ENCODE measurements at regions not wholly inside any gene's neighbourhood (a gene's known extent, or its start where the extent isn't known, plus 50 kb on each side); places are given as distances from the start of the nearest gene placed in this dataset.
"Not testable (repeated sequence)": the region's sequence is repeated elsewhere in the genome, so short reads cannot be mapped to it uniquely, and the experiment has no call there.

- in situ Hi-C loops (cut with HindIII; ENCODE audit: low sequenced_read_pairs), result no loop called here
Observed at GRCh38 chr18:24613896-24614640, 153.6 kb downstream of the HRH4 start.

GRCh38 chr18:24616653-24617052 lies 156.2 kb downstream of the HRH4 start:
- in situ Hi-C loops (cut with HindIII; ENCODE audit: low sequenced_read_pairs), result no loop called here

- in situ Hi-C loops (cut with HindIII; ENCODE audit: low sequenced_read_pairs), result not testable (repeated sequence)
Observed at GRCh38 chr18:24624421-24624820, 164.0 kb downstream of the HRH4 start.

GRCh38 chr18:24627644-24628315 lies 167.3 kb downstream of the HRH4 start:
- in situ Hi-C loops (cut with HindIII; ENCODE audit: low sequenced_read_pairs), result no loop called here

- in situ Hi-C loops (cut with HindIII; ENCODE audit: low sequenced_read_pairs), result no loop called here
Observed at GRCh38 chr18:24628326-24628725, 167.9 kb downstream of the HRH4 start.

- in situ Hi-C loops (cut with HindIII; ENCODE audit: low sequenced_read_pairs), result no loop called here
Observed at GRCh38 chr18:24629921-24630320, 169.5 kb downstream of the HRH4 start.

- in situ Hi-C loops (cut with HindIII; ENCODE audit: low sequenced_read_pairs), result no loop called here
Observed at GRCh38 chr18:24630346-24630880, 170.0 kb downstream of the HRH4 start.

GRCh38 chr18:24631243-24632025 lies 171.0 kb downstream of the HRH4 start:
- in situ Hi-C loops (cut with HindIII; ENCODE audit: low sequenced_read_pairs), result no loop called here

- in situ Hi-C loops (cut with HindIII; ENCODE audit: low sequenced_read_pairs), result no loop called here
Observed at GRCh38 chr18:24632158-24632988, 171.9 kb downstream of the HRH4 start.

- in situ Hi-C loops (cut with HindIII; ENCODE audit: low sequenced_read_pairs), result no loop called here
Observed at GRCh38 chr18:24633121-24633520, 172.7 kb downstream of the HRH4 start.

GRCh38 chr18:24649571-24649970 lies 189.1 kb downstream of the HRH4 start:
- in situ Hi-C loops (cut with HindIII; ENCODE audit: low sequenced_read_pairs), result no loop called here

GRCh38 chr18:24651434-24651833 lies 191.0 kb downstream of the HRH4 start:
- in situ Hi-C loops (cut with HindIII; ENCODE audit: low sequenced_read_pairs), result no loop called here

- in situ Hi-C loops (cut with HindIII; ENCODE audit: low sequenced_read_pairs), result no loop called here
Observed at GRCh38 chr18:24656050-24656449, 195.6 kb downstream of the HRH4 start.

GRCh38 chr18:24656551-24657443 lies 196.4 kb downstream of the HRH4 start:
- in situ Hi-C loops (cut with HindIII; ENCODE audit: low sequenced_read_pairs), result no loop called here

GRCh38 chr18:24657444-24657842 lies 197.0 kb downstream of the HRH4 start:
- in situ Hi-C loops (cut with HindIII; ENCODE audit: low sequenced_read_pairs), result no loop called here

- in situ Hi-C loops (cut with HindIII; ENCODE audit: low sequenced_read_pairs), result no loop called here
Observed at GRCh38 chr18:24658302-24658701, 197.9 kb downstream of the HRH4 start.

GRCh38 chr18:24659827-24660720 lies 199.6 kb downstream of the HRH4 start:
- in situ Hi-C loops (cut with HindIII; ENCODE audit: low sequenced_read_pairs), result no loop called here

- in situ Hi-C loops (cut with HindIII; ENCODE audit: low sequenced_read_pairs), result no loop called here
Observed at GRCh38 chr18:24660956-24661355, 200.5 kb downstream of the HRH4 start.

- in situ Hi-C loops (cut with HindIII; ENCODE audit: low sequenced_read_pairs), result no loop called here
Observed at GRCh38 chr18:24662412-24662821, 202.0 kb downstream of the HRH4 start.
